ENCODE measurements at regions not wholly inside any gene's neighbourhood (a gene's known extent, or its start where the extent isn't known, plus 50 kb on each side); places are given as distances from the start of the nearest gene placed in this dataset.

DNA sequence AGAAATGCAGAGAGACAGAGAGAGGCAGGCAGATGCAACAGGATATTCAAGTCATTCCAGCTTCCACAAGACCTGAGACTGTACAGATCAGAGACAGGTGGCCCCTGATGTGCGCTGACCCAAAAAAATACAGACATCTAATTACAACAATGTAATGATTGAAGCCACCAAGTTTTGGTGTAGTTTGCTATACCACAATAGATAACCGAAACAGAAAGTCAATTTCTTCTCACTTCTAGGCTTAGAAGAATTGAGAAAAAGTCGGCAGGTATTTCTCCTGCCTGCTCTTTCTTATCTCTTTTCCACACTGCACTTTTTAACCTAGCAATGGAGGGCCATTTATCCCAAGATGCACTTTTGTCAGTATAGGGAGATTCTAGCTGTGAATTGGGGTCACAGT is 949.2 kb downstream of the CDH11 start:
- Mint-ChIP-seq H3K36me3 (ENCODE audit: low read depth) (no peaks in the 10 kb centered on the region), H3K4me3 (no peak overlapping the region), H3K4me1 (no peaks in the 10 kb centered on the region), H3K27me3 (no peaks in the 10 kb centered on the region), H3K27ac (no peak overlapping the region), H3K9me3 (peaks cover 13% of the 10 kb centered on the region)
- intact Hi-C loops (cut with micrococcal nuclease): no loop called here
- TF ChIP-seq, protein P1, sequence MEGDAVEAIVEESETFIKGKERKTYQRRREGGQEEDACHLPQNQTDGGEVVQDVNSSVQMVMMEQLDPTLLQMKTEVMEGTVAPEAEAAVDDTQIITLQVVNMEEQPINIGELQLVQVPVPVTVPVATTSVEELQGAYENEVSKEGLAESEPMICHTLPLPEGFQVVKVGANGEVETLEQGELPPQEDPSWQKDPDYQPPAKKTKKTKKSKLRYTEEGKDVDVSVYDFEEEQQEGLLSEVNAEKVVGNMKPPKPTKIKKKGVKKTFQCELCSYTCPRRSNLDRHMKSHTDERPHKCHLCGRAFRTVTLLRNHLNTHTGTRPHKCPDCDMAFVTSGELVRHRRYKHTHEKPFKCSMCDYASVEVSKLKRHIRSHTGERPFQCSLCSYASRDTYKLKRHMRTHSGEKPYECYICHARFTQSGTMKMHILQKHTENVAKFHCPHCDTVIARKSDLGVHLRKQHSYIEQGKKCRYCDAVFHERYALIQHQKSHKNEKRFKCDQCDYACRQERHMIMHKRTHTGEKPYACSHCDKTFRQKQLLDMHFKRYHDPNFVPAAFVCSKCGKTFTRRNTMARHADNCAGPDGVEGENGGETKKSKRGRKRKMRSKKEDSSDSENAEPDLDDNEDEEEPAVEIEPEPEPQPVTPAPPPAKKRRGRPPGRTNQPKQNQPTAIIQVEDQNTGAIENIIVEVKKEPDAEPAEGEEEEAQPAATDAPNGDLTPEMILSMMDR (IDR thresholded peaks at IDR 0.05): no peak
- no peak for ATAC-seq (ENCODE audit: low read depth)
- POLR2A ChIA-PET: no interaction called here
- DNase-seq: no peak
- CTCF ChIA-PET: no interaction called here

- TF ChIP-seq, protein P1 (IDR thresholded peaks at IDR 0.05): no peak
- Mint-ChIP-seq H3K4me1 (no peaks in the 10 kb centered on the region), H3K27ac (no peak overlapping the region), H3K36me3 (ENCODE audit: low read depth) (no peaks in the 10 kb centered on the region), H3K9me3 (peaks cover 9% of the 10 kb centered on the region), H3K27me3 (no peaks in the 10 kb centered on the region), H3K4me3 (no peak overlapping the region)
- ChIA-PET CTCF (no interaction called here), POLR2A (no interaction called here)
- DNase-seq (no peak), ATAC-seq (ENCODE audit: low read depth) (no peak)
- intact Hi-C loops (cut with micrococcal nuclease): no loop called here
These were observed 949.6 kb downstream of the CDH11 start for GRCh38 chr16:64172226-64172625.

DNA sequence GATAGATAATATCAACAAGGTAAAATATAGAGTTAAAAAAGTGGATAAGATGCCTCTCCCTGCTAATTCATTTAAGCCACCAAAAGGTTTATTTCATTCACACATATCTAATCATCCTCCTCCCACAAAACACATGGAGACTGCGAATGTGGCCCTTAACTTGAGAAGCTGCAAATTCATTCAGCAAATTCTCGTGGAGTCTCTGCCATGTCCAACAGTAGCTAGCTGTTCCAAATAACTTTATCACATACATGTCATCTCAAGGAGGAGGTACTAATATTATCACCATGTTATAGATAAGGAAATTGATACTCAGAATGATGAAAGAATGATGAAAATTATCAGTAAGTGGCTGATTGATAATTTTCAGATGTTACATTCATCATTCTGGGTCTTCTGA is 950.2 kb downstream of the CDH11 start:
- Mint-ChIP-seq H3K4me1 (no peaks in the 10 kb centered on the region), H3K27ac (no peak overlapping the region), H3K4me3 (no peak overlapping the region), H3K27me3 (no peaks in the 10 kb centered on the region), H3K36me3 (ENCODE audit: low read depth) (no peaks in the 10 kb centered on the region), H3K9me3 (peaks cover 8% of the 10 kb centered on the region)
- TF ChIP-seq, protein P1 (IDR thresholded peaks at IDR 0.05): no peak
- intact Hi-C loops (cut with micrococcal nuclease): no loop called here
- ChIA-PET POLR2A (no interaction called here), CTCF (no interaction called here)
- ATAC-seq (ENCODE audit: low read depth): no peak
- DNase-seq: no peak

GRCh38 chr16:64168371-64168770 is 953.5 kb downstream of the CDH11 start:
- Mint-ChIP-seq H3K27me3 (no peaks in the 10 kb centered on the region), H3K36me3 (ENCODE audit: low read depth) (no peaks in the 10 kb centered on the region), H3K9me3 (peaks cover 8% of the 10 kb centered on the region), H3K4me1 (no peaks in the 10 kb centered on the region), H3K27ac (no peak overlapping the region), H3K4me3 (no peak overlapping the region)
- ATAC-seq (ENCODE audit: low read depth): no peak
- ChIA-PET POLR2A (no interaction called here), CTCF (no interaction called here)
- no peak for DNase-seq
- TF ChIP-seq, protein P1 (IDR thresholded peaks at IDR 0.05): no peak
- intact Hi-C loops (cut with micrococcal nuclease): no loop called here

DNA sequence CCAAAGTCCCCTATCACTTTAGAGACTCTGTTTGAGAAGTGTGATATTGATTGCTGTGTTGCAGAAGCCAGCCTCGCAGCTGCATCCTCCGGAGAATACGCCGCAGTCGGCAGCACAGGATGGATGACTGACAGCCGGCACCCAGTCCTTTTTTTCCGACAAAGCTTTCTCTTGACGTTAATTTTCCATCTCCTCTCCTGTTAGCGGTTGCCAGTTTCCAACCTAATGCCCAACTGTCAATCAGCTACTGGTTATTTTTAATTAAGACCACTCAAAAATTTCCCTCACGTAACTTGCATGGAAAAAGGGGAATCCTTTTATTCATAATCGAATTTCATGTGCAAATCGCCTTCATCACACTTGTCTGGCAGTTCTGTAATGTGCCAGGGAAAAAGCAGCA is 953.9 kb downstream of the CDH11 start:
- H3K27me3 Mint-ChIP-seq: no peaks in the 10 kb centered on the region
- intact Hi-C loops (cut with micrococcal nuclease): no loop called here
- no peak for DNase-seq
- ChIA-PET POLR2A (no interaction called here), CTCF (no interaction called here)
- H3K4me1 Mint-ChIP-seq: no peaks in the 10 kb centered on the region
- no peak for ATAC-seq (ENCODE audit: low read depth)
- H3K4me3 Mint-ChIP-seq: no peak overlapping the region
- H3K9me3 Mint-ChIP-seq: peaks cover 8% of the 10 kb centered on the region
- H3K36me3 Mint-ChIP-seq (ENCODE audit: low read depth): no peaks in the 10 kb centered on the region
- H3K27ac Mint-ChIP-seq: no peak overlapping the region
- TF ChIP-seq, protein P1 (IDR thresholded peaks at IDR 0.05): no peak

All from activated B cell treated with CpG ODN at 0.5 μM for 24 hours (primary cell).